ENCODE measurements at regions not wholly inside any gene's neighbourhood (a gene's known extent, or its start where the extent isn't known, plus 50 kb on each side); places are given as distances from the start of the nearest gene placed in this dataset.

DNA sequence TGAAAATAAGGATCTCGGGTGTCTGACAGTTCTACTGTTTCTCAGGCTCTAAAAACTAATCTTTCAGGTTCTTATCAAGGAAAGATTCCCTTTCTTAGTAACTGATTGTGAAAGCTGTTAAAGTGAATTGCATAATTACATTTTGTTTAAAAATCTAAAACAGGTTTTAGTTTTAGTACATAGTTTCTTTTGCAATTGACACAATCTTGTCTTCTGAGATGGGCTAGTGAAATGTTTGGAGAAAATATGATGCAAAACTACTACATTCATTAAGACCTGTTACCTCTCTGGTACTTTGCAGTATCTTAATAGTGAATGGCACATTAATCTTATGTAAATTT lies 298.4 kb downstream of the UTRN start:
- Histone ChIP-seq H3K4me1 (peaks cover 5 to 70% (median 6%) of the 10 kb centered on the region in 3 donors), H3K9me3 (no peaks in the 10 kb centered on the region), H3K4me3 (peak overlapping the region; percentile 36 to 39), H3K27me3 (no peaks in the 10 kb centered on the region), H3K36me3 (no peaks in the 10 kb centered on the region), H3K27ac (peak overlapping the region in 3 of 4 donors; percentile 20 to 48 (median 43))
- no peak for ATAC-seq
- WGBS, 2 donors (ENCODE audit: low coverage in 1 of 2), result 70 to 73% methylated on average over 1 of the region's 1 CpG
- TF ChIP-seq POLR2AphosphoS5 (IDR thresholded peaks at IDR 0.05) (no peak), EP300 (IDR thresholded peaks at IDR 0.05) (no peak), POLR2A (IDR thresholded peaks at IDR 0.05) (no peak)
- TF ChIP-seq, protein P1, sequence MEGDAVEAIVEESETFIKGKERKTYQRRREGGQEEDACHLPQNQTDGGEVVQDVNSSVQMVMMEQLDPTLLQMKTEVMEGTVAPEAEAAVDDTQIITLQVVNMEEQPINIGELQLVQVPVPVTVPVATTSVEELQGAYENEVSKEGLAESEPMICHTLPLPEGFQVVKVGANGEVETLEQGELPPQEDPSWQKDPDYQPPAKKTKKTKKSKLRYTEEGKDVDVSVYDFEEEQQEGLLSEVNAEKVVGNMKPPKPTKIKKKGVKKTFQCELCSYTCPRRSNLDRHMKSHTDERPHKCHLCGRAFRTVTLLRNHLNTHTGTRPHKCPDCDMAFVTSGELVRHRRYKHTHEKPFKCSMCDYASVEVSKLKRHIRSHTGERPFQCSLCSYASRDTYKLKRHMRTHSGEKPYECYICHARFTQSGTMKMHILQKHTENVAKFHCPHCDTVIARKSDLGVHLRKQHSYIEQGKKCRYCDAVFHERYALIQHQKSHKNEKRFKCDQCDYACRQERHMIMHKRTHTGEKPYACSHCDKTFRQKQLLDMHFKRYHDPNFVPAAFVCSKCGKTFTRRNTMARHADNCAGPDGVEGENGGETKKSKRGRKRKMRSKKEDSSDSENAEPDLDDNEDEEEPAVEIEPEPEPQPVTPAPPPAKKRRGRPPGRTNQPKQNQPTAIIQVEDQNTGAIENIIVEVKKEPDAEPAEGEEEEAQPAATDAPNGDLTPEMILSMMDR (IDR thresholded peaks at IDR 0.05), result no peak

DNA sequence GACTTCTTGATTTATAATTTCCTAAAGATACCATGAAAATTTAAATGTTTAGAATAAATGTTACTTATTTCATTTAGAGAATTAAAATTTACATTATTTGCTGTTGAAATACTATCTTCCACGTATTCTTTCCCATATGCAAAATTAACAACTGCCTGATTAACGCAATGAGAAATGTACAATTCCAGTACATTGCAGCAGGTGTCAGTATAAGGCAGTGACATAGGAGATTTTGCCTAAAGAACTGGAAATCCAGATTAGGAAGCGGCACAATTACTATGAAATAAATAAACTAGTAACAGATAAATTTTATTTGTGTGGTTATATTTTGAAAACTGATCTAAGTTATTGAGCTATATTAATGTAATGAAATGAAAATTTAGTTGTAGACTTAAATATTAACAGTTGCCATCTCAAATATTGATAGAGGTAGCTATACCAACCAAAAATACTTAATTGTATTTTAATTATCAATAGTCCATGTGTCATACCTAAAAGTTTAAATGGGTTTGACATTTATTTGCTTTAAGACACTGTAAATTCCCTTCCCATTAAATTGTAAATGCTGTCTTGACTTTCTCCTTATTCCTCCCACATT lies 300.2 kb downstream of the UTRN start:
- Histone ChIP-seq H3K27ac (peak overlapping the region in 1 of 4 donors; percentile 39), H3K27me3 (no peaks in the 10 kb centered on the region), H3K36me3 (no peaks in the 10 kb centered on the region), H3K4me3 (no peak overlapping the region), H3K4me1 (peaks cover 5 to 71% (median 9%) of the 10 kb centered on the region in 3 donors), H3K9me3 (no peaks in the 10 kb centered on the region)
- 31 to 35% methylated on average over 3 of the region's 3 CpGs for WGBS, 2 donors (ENCODE audit: low coverage in 1 of 2)
- ATAC-seq, result no peak
- TF ChIP-seq POLR2AphosphoS5 (IDR thresholded peaks at IDR 0.05) (no peak), EP300 (IDR thresholded peaks at IDR 0.05) (no peak)
- TF ChIP-seq, protein P1 (IDR thresholded peaks at IDR 0.05), result peak; percentile 54 to 73 (median 64)

DNA sequence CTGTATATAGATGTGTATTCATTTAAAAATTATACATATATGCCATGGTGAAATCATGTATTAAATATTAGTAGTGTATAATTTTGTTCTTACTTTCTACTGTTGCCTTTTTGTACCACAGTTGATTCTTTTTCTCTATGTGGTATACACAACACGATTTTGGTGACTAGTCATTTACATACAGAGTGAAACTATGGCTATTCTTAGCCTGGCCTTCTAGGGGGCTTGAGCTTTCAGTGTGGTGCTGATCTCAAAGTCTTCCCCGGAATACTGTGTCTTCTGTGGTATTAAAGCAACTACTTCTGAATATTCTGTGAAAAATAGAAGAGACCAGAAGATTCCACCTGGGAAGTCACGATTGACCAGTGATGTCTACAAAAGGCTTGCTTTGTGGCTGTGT lies 301.9 kb downstream of the UTRN start:
- Histone ChIP-seq H3K36me3 (no peaks in the 10 kb centered on the region), H3K4me3 (no peak overlapping the region), H3K4me1 (peaks cover 5 to 59% (median 9%) of the 10 kb centered on the region in 3 donors), H3K27ac (peak overlapping the region in 3 of 4 donors; percentile 9 to 23 (median 12)), H3K27me3 (no peaks in the 10 kb centered on the region), H3K9me3 (no peaks in the 10 kb centered on the region)
- WGBS, 2 donors (ENCODE audit: low coverage in 1 of 2), result 54 to 57% methylated on average over 3 of the region's 3 CpGs
- TF ChIP-seq POLR2AphosphoS5 (IDR thresholded peaks at IDR 0.05) (no peak), POLR2A (IDR thresholded peaks at IDR 0.05) (no peak), EP300 (IDR thresholded peaks at IDR 0.05) (no peak)
- TF ChIP-seq, protein P1 (IDR thresholded peaks at IDR 0.05), result no peak
- no peak for ATAC-seq

DNA sequence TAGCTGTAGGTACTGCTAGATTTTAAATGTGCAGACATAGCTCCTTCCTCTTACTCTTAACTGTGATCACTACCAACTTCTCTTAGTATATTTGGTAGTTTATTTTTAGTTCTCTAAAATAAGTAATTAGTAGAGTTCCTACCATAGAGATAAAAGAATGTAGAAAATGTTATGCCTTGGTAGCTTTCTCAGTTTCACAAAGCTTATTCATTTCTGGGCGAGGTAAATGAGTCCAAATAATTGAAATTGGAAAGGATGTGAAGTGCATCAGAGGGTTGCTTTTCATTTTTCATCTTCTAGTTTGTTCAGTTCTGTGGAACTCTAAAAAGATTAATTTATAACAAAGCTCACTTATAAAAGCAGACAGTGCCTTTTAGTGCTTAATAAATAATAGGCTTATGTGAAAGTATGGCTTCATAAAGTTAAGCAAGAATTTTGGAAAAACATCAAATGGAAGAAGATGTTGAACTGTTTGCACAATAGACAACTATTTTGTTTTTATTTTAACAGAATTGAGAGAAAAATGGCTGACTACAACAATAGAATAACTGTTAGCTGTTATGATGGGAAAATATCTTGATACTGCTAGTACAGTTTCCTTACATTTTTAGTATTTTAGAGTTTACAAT lies 303.7 kb downstream of the UTRN start:
- H3K36me3 ChIP-seq, result no peaks in the 10 kb centered on the region
- ATAC-seq, result no peak
- H3K27ac ChIP-seq, result peak overlapping the region in 3 of 4 donors; percentile 18 to 37 (median 28)
- H3K4me3 ChIP-seq, result no peak overlapping the region
- H3K27me3 ChIP-seq, result no peaks in the 10 kb centered on the region
- TF ChIP-seq, protein P1 (IDR thresholded peaks at IDR 0.05), result no peak
- TF ChIP-seq POLR2A (IDR thresholded peaks at IDR 0.05), result no peak
- TF ChIP-seq POLR2AphosphoS5 (IDR thresholded peaks at IDR 0.05), result no peak
- no peak for TF ChIP-seq EP300 (IDR thresholded peaks at IDR 0.05)
- H3K9me3 ChIP-seq, result no peaks in the 10 kb centered on the region
- peaks cover 0 to 44% (median 5%) of the 10 kb centered on the region in 3 donors for H3K4me1 ChIP-seq
- WGBS, 2 donors (ENCODE audit: low coverage in 1 of 2), result 25 to 42% methylated on average over 1 of the region's 1 CpG

DNA sequence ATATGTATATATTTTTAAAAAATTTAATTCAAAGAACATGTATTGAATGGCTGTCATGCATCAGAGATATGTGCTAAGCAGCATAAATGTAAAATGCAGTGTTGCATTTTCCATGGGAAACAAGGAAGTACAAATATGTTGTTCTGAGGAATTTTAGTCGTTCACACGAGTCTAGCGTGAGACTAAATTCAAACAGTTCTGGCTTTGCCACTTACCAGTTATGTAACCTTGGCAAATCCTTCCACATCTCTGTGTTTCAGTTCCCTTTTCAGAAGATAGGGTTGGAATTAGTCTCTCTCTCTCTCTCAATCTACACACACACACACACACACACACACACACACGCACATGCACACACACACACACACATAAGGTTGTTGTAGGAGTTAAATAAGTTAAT lies 305.4 kb downstream of the UTRN start:
- ATAC-seq, result peak; percentile 70
- Histone ChIP-seq H3K9me3 (no peaks in the 10 kb centered on the region), H3K27ac (no peak overlapping the region), H3K4me3 (no peak overlapping the region), H3K4me1 (peaks cover 0 to 42% (median 5%) of the 10 kb centered on the region in 3 donors), H3K36me3 (no peaks in the 10 kb centered on the region), H3K27me3 (no peaks in the 10 kb centered on the region)
- 76 to 79% methylated on average over 4 of the region's 4 CpGs for WGBS, 2 donors (ENCODE audit: low coverage in 1 of 2)
- no peak for TF ChIP-seq POLR2A (IDR thresholded peaks at IDR 0.05)
- TF ChIP-seq, protein P1 (IDR thresholded peaks at IDR 0.05), result no peak
- TF ChIP-seq EP300 (IDR thresholded peaks at IDR 0.05), result no peak
- TF ChIP-seq POLR2AphosphoS5 (IDR thresholded peaks at IDR 0.05), result no peak

All from gastroesophageal sphincter (tissue), 4 donors.